ENCODE measurements at regions not wholly inside any gene's neighbourhood (a gene's known extent, or its start where the extent isn't known, plus 50 kb on each side); places are given as distances from the start of the nearest gene placed in this dataset.

DNA sequence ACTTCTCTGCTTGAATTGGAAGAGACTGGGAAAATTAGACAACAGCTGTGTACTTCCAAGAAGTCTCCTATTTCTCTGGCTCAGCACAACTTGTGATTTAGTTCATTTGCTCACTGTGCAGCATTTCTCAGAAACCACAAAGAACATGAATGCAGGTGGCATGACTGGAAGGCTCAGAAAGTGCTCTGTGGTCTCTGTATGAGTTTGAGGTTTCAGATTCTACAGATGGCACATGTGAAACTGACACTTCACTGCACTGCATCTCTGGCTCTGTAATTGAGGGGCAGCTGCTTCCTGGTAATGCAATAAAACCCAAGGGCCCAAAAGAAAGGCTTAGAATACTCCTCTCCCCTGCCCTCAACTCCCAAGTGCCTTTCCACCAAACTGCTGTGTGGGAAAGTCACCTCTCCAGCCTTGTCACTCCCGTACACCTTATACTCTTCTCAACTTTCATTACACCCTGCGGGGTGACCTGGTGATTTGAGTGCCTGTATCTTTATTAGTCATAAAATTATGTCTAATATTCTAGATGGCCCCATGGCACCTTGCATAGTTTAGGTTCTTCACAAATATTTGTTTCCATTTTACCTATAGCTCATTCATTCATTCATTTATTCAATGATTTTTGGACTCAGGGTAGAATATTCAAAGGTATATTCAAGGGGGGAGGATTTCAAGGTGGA lies 82.5 kb downstream of the ESM1 start:
- no peak overlapping the region for H3K4me3 ChIP-seq (ENCODE audit: low read depth in 1 of 2, low read length in 2 of 2)
- no peaks in the 10 kb centered on the region for H3K36me3 ChIP-seq (ENCODE audit: insufficient read depth, low read length)
- H3K9me3 ChIP-seq (ENCODE audit: low read length) = no peaks in the 10 kb centered on the region
- H3K4me1 ChIP-seq (ENCODE audit: insufficient read depth, low read length) = no peaks in the 10 kb centered on the region
- H3K27me3 ChIP-seq (ENCODE audit: control insufficient read depth in 1 of 2, insufficient read depth in 2 of 2, low read length in 2 of 2) = no peaks in the 10 kb centered on the region
- H3K9ac ChIP-seq (ENCODE audit: low read length) = no peak overlapping the region
- no peak overlapping the region for H3K27ac ChIP-seq (ENCODE audit: low read depth, low read length)

DNA sequence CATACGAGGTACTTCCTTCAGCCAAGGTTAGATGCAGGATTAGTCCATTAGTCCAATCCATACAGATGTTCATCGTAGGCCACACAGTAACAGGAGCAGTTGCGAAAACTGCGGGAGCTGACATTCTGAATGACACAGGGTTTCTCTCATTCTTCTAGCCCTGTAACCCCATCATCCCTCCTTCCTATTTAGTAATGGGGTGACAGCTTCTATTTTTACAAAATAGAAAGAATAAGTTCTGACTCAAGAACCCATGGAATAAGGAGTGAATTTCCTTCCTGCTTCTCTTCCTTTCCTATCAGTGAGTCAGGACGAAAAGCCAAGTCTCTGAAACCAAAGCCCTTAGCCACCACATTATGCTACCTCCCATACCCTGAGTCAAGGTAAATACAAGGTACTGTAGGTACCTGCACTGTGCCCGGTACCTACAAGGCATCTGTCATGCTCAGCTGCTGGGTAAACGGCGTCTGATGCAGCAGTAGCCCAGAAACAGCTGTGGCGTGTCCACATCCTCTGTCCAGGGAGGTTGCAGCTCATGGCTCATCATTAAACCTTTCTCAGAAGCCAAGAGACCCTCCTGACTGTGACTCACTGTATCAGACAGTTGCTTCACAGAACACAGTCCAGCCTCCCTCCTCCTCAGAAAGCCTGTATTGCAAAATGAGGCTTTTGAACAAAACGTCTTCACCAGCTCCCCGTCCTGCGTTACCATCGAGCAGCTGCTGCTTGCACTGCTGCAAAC lies 84.2 kb downstream of the ESM1 start:
- H3K27ac ChIP-seq (ENCODE audit: low read depth, low read length) = no peak overlapping the region

DNA sequence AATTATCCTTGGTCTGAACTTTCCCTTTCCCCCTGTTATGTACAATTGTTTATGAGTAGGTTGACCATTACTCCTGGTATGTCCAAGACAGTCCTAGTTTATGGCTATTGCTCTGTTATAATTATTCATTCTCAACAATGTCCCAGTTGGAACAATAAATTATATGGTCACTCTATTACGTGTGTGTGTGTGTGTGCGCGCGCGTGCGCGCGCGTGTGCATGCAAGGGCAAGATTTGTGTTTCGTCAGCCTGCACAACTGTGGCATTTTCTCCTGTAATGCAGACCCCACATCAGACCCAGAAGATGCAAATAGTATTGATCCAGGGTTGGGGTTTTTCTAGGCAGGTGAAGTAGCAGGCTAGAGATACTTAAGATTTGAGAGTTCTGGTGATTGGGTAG lies 88.4 kb downstream of the ESM1 start:
- no peaks in the 10 kb centered on the region for H3K36me3 ChIP-seq (ENCODE audit: insufficient read depth, low read length)
- no peaks in the 10 kb centered on the region for H3K4me1 ChIP-seq (ENCODE audit: insufficient read depth, low read length)
- H3K4me3 ChIP-seq (ENCODE audit: low read depth in 1 of 2, low read length in 2 of 2) = no peak overlapping the region
- H3K27ac ChIP-seq (ENCODE audit: low read depth, low read length) = no peak overlapping the region
- no peak overlapping the region for H3K9ac ChIP-seq (ENCODE audit: low read length)
- no peaks in the 10 kb centered on the region for H3K27me3 ChIP-seq (ENCODE audit: control insufficient read depth in 1 of 2, insufficient read depth in 2 of 2, low read length in 2 of 2)
- H3K9me3 ChIP-seq (ENCODE audit: low read length) = no peaks in the 10 kb centered on the region

More for the DNA sequence above, 84.2 kb downstream of the ESM1 start:
- Histone ChIP-seq H3K4me3 (ENCODE audit: low read depth in 1 of 2, low read length in 2 of 2) (no peak overlapping the region), H3K27me3 (ENCODE audit: control insufficient read depth in 1 of 2, insufficient read depth in 2 of 2, low read length in 2 of 2) (no peaks in the 10 kb centered on the region), H3K9ac (ENCODE audit: low read length) (no peak overlapping the region), H3K9me3 (ENCODE audit: low read length) (no peaks in the 10 kb centered on the region), H3K36me3 (ENCODE audit: insufficient read depth, low read length) (no peaks in the 10 kb centered on the region), H3K4me1 (ENCODE audit: insufficient read depth, low read length) (no peaks in the 10 kb centered on the region)

DNA sequence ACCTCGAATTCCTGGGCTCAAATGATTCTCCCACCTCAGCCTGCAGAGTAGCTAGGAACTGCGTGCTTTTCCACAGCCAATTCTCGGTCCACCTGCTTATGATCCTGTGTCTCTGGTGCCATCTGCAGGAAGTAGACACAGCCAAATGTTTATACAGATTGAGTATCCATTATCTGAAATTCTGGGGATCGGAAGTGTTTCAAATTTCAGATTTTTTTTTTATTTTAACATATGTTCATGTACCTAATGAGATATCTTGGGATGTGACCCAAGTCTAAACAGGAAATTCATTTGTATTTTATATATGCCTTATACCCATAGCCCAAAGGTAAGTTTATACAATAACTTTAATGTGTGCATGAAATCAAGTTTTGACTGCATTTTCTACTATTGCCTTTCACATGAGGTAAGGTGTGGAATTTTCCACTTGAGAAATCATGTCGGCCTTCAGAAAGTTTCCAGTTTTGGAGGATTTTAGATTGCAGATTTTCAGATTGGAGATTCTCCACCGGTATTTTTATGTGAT lies 89.5 kb downstream of the ESM1 start:
- H3K9ac ChIP-seq (ENCODE audit: low read length) = no peak overlapping the region
- H3K36me3 ChIP-seq (ENCODE audit: insufficient read depth, low read length) = no peaks in the 10 kb centered on the region
- no peaks in the 10 kb centered on the region for H3K27me3 ChIP-seq (ENCODE audit: control insufficient read depth in 1 of 2, insufficient read depth in 2 of 2, low read length in 2 of 2)
- H3K27ac ChIP-seq (ENCODE audit: low read depth, low read length) = no peak overlapping the region
- no peak overlapping the region for H3K4me3 ChIP-seq (ENCODE audit: low read depth in 1 of 2, low read length in 2 of 2)
- H3K9me3 ChIP-seq (ENCODE audit: low read length) = no peaks in the 10 kb centered on the region
- H3K4me1 ChIP-seq (ENCODE audit: insufficient read depth, low read length) = no peaks in the 10 kb centered on the region

DNA sequence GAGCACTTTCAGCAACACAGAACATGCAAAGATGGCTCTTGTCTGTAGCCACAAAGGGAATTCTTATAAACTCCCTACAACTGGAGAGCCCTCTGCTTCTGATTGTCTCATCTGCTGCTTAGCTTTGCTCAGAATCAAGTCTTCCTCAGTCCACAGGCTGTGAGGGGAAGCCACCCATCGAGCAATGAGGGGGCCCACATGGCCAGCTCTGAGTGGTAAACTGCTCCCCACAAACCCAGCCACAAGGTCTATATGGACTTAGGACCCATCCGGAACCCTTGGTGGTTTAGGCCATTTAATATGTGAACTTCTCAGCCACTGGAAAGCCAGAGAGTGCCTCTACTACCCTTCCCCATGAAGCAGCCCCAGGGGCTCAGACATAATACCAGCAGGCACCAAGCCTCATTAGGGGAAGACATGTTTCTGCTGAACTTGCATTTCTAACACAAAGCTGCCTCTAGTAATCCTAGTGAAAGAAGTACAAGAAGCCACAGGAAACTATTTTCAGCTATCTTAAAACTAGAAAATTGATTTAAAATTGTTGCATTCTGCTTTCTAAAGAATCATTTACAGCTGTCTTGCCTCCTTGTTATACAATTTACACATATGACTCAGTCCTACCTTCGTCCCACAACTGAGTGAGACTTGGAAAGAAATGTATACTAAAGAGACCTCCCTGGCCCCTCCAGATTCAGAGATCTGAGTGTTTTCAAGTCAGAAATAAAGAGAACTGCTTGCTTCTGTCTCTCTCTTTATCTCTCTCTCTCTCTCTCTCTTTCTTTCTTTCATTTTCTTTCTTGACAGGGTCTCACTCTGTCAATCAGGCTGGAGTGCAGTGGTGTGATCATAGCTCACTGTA lies 90.2 kb downstream of the ESM1 start:
- no peaks in the 10 kb centered on the region for H3K27me3 ChIP-seq (ENCODE audit: control insufficient read depth in 1 of 2, insufficient read depth in 2 of 2, low read length in 2 of 2)
- H3K9ac ChIP-seq (ENCODE audit: low read length) = no peak overlapping the region
- no peaks in the 10 kb centered on the region for H3K9me3 ChIP-seq (ENCODE audit: low read length)
- H3K36me3 ChIP-seq (ENCODE audit: insufficient read depth, low read length) = no peaks in the 10 kb centered on the region
- H3K27ac ChIP-seq (ENCODE audit: low read depth, low read length) = no peak overlapping the region
- H3K4me3 ChIP-seq (ENCODE audit: low read depth in 1 of 2, low read length in 2 of 2) = no peak overlapping the region
- H3K4me1 ChIP-seq (ENCODE audit: insufficient read depth, low read length) = no peaks in the 10 kb centered on the region

DNA sequence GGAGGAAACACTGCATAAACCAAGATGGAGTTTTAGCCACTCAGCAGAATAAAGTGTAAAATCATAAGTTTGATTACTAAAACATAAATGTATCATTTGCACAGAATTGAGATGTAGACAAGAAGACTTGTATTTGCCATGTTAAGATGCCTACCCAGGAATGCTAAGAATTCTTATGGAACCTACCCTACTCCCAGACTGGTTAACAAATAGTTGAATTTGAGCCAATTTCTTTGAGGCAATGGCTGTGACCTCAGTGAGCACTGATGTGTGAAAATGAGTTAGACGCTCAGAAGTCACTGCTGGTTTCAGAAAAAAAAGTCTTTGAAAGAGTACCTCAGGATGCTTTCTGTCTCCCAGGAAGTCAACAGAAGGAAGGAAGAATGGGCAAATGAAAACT lies 95.6 kb downstream of the ESM1 start:
- no peaks in the 10 kb centered on the region for H3K9me3 ChIP-seq (ENCODE audit: low read length)

DNA sequence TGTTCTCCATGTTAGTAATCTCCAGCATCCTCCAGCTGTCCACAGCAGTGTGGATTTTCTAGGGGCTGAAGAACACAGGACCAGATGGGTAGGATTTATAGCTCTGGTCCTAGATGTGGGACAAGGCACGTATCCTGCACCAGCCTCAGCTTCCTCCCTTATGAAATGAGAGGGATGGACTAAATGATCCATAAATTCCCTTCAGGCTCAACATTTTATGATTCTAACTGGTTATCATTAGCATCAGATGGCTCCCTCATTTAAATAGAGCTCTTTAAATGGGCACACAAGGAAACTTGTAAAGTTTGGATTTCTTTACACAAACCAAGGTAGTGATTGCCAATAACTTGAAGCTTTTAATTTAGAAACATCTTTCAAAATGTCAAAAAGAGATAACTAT lies 97.7 kb downstream of the ESM1 start:
- Histone ChIP-seq H3K9me3 (ENCODE audit: low read length) (no peaks in the 10 kb centered on the region), H3K27ac (ENCODE audit: low read depth, low read length) (no peak overlapping the region), H3K4me3 (ENCODE audit: low read depth in 1 of 2, low read length in 2 of 2) (no peak overlapping the region), H3K27me3 (ENCODE audit: control insufficient read depth in 1 of 2, insufficient read depth in 2 of 2, low read length in 2 of 2) (no peaks in the 10 kb centered on the region), H3K36me3 (ENCODE audit: insufficient read depth, low read length) (no peaks in the 10 kb centered on the region), H3K4me1 (ENCODE audit: insufficient read depth, low read length) (no peaks in the 10 kb centered on the region), H3K9ac (ENCODE audit: low read length) (no peak overlapping the region)

More for the DNA sequence above, 95.6 kb downstream of the ESM1 start:
- H3K9ac ChIP-seq (ENCODE audit: low read length) = no peak overlapping the region
- H3K4me1 ChIP-seq (ENCODE audit: insufficient read depth, low read length) = no peaks in the 10 kb centered on the region
- H3K36me3 ChIP-seq (ENCODE audit: insufficient read depth, low read length) = no peaks in the 10 kb centered on the region
- H3K27me3 ChIP-seq (ENCODE audit: control insufficient read depth in 1 of 2, insufficient read depth in 2 of 2, low read length in 2 of 2) = no peaks in the 10 kb centered on the region
- no peak overlapping the region for H3K27ac ChIP-seq (ENCODE audit: low read depth, low read length)
- no peak overlapping the region for H3K4me3 ChIP-seq (ENCODE audit: low read depth in 1 of 2, low read length in 2 of 2)

DNA sequence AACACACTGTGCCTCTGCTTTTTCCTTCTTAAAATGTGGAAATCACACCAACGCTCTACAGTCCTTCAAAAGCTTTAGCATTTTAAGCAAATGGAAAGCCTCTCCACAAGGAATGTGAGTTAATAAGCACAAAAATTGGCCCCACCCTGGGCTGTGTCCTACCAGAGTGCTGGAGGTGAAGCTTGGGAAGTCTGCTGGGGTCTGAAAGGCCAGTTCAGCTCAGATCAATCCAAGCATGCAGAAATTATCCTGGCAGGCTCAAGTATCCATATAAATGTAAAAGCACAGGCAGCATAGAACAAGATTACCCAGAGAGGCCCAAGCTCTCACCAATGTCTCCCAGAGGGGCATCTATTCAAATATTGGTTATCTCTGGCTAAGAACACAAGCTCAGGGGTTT lies 98.5 kb downstream of the ESM1 start:
- no peak overlapping the region for H3K4me3 ChIP-seq (ENCODE audit: low read depth in 1 of 2, low read length in 2 of 2)
- H3K27ac ChIP-seq (ENCODE audit: low read depth, low read length) = no peak overlapping the region
- no peaks in the 10 kb centered on the region for H3K4me1 ChIP-seq (ENCODE audit: insufficient read depth, low read length)
- H3K27me3 ChIP-seq (ENCODE audit: control insufficient read depth in 1 of 2, insufficient read depth in 2 of 2, low read length in 2 of 2) = no peaks in the 10 kb centered on the region
- H3K9ac ChIP-seq (ENCODE audit: low read length) = no peak overlapping the region
- H3K36me3 ChIP-seq (ENCODE audit: insufficient read depth, low read length) = no peaks in the 10 kb centered on the region
- no peaks in the 10 kb centered on the region for H3K9me3 ChIP-seq (ENCODE audit: low read length)

DNA sequence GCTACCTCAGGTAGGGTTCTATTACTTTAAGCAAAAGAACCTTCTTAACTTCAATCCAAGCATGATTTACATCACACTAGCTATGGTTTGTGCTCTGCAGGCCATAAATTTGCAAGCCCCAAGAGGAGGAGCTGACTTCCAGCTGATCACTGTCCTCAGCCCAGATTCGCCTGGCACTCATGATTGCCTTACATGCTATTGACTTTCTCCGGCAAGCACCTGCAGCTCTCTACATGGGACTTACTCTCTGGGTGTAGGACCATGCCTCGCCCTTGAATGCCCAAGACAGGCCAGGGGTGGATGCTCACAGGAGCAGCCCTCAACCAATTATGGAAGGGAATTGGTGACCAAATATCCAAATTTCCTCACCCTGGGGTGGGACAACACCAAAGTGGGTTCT lies 99.8 kb downstream of the ESM1 start:
- no peak overlapping the region for H3K4me3 ChIP-seq (ENCODE audit: low read depth in 1 of 2, low read length in 2 of 2)
- H3K36me3 ChIP-seq (ENCODE audit: insufficient read depth, low read length) = no peaks in the 10 kb centered on the region

DNA sequence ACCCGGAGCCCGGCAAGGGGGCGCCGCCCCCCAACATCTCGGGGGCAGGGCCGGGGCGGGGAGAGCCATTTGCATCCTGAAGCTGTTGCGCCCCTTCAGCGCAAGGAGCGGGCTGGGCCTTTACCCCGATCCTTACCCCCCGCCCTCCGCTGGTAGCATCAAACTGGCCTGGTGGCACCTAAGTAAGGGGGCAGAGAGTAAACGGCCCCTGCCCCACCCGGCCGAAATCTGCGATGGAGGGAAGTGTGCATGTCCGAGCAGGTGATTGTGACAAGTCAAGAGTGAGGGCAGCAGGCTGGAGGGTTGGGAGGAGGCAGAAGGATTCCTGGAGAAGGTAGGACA lies 101.2 kb downstream of the ESM1 start:
- Histone ChIP-seq H3K9ac (ENCODE audit: low read length) (no peak overlapping the region), H3K4me1 (ENCODE audit: insufficient read depth, low read length) (no peaks in the 10 kb centered on the region), H3K27ac (ENCODE audit: low read depth, low read length) (no peak overlapping the region), H3K36me3 (ENCODE audit: insufficient read depth, low read length) (no peaks in the 10 kb centered on the region), H3K9me3 (ENCODE audit: low read length) (no peaks in the 10 kb centered on the region), H3K27me3 (ENCODE audit: control insufficient read depth in 1 of 2, insufficient read depth in 2 of 2, low read length in 2 of 2) (no peaks in the 10 kb centered on the region), H3K4me3 (ENCODE audit: low read depth in 1 of 2, low read length in 2 of 2) (peak overlapping the region; percentile 47 to 54)

More for the DNA sequence above, 99.8 kb downstream of the ESM1 start:
- Histone ChIP-seq H3K9me3 (ENCODE audit: low read length) (no peaks in the 10 kb centered on the region), H3K27me3 (ENCODE audit: control insufficient read depth in 1 of 2, insufficient read depth in 2 of 2, low read length in 2 of 2) (no peaks in the 10 kb centered on the region), H3K4me1 (ENCODE audit: insufficient read depth, low read length) (no peaks in the 10 kb centered on the region), H3K9ac (ENCODE audit: low read length) (no peak overlapping the region), H3K27ac (ENCODE audit: low read depth, low read length) (no peak overlapping the region)

DNA sequence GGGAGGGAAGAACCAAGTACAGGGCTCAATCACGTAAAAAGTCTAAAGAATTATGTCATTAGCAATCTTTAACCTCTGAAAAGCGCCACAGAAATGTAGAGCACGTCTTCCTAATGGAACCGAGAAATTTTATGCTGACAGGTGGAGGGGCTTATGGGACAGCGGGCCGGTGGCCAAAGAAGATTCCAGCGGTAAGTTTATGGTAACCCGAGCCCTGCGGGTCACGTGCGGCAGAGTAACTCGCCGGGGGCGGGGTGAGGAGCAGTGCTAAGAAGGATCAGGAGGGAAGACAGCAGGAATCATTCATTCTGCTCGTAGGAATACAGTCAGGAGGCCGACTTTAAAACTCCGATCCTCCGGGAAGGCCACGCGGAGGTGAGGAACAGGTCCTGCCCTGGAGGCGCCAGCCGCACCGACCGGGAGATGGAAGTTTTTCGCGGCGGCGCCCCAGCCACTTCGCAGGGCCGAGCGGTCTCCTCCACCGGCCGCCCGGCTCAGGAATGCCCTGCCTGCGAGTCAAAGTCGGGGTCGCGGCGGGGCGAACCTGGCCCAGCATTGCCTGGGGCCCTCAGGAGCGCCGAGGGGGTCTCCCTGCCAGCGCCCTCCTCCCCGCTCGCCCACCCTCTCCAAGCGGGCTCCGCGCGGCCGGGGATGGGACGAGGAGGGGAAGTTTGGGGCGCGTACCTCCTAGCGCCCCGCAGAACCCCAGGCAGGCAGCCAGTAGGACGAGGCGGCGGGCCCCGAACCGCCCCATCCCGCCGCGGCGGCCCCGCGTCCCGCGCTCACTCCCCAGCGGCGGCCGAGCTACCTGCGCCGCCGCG lies 101.8 kb downstream of the ESM1 start:
- Histone ChIP-seq H3K4me3 (ENCODE audit: low read depth in 1 of 2, low read length in 2 of 2) (peak overlapping the region; percentile 47 to 54), H3K27me3 (ENCODE audit: control insufficient read depth in 1 of 2, insufficient read depth in 2 of 2, low read length in 2 of 2) (no peaks in the 10 kb centered on the region), H3K27ac (ENCODE audit: low read depth, low read length) (peak overlapping the region; percentile 42), H3K36me3 (ENCODE audit: insufficient read depth, low read length) (no peaks in the 10 kb centered on the region), H3K9me3 (ENCODE audit: low read length) (no peaks in the 10 kb centered on the region), H3K9ac (ENCODE audit: low read length) (no peak overlapping the region), H3K4me1 (ENCODE audit: insufficient read depth, low read length) (no peaks in the 10 kb centered on the region)

Data from muscle layer of colon (tissue), 2 donors.